Peyer's patch (tissue), 4 donors: ENCODE measurements at regions not wholly inside any gene's neighbourhood (a gene's known extent, or its start where the extent isn't known, plus 50 kb on each side); places are given as distances from the start of the nearest gene placed in this dataset.

Source experiments
- POLR2A ChIP-seq, 2 donors: fragments of 450-650 bp; IDR thresholded peaks; one replicate each; pipeline ENCODE4 v1.5.1; 2017; ENCODE audit warnings: antibody characterized with exemption in 2 of 2, mild to moderate bottlenecking in 2 of 2, moderate library complexity in 2 of 2
- TF ChIP-seq, protein P1 (sequence below), 6 experiments: fragments of 450-650 bp in 4 of 6; fragments of 200-600 bp in 2 of 6; sonication (generic) in 1 of 6; IDR thresholded peaks; one replicate each; pipeline ENCODE4 v1.5.1; 2017 to 2019; ENCODE audit warnings: antibody characterized with exemption in 6 of 6, mild to moderate bottlenecking in 3 of 6, moderate library complexity in 1 of 6

DNA sequence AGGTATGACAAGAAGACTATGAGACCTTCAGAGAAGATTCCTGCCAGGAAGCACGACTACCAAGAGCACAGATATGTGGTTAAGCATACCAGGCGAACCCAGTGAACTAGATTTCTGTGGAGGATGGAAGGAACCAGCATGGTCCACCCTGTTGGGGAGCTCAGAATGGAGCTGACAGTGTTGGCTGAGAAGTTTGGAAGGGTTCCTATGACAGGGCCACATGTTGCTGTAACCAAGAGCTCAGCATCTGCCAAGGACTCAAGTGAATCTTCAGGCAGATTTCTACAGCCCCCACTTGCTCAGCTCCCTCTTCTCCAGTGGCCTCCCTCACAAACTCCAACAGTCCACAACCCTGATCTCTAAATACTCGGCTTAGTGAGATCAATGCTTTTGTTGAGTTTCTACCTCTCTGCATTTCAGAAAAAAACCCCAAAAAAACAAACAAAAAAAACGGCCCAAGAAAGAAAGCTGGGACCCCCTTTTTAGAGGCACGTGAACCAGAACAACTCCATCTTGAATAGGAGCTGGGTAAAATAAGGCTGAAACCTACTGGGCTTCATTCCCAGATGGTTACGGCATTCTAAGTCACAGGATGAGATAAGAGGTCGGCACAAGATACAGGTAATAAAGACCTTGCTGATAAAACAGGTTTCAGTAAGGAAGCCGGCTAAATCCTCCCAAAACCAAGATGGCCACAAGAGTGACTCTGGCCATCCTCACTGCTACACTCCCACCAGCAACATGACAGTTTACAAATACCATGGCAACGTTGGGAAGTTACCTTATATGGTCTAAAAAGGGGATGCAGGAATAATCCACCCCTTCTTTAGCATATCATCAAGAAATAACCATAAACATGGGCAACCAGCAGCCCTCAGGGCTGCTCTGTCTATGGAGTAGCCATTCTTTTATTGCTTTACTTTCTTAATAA lies 691.1 kb downstream of the UQCRFS1 start:
- TF ChIP-seq, protein P1, sequence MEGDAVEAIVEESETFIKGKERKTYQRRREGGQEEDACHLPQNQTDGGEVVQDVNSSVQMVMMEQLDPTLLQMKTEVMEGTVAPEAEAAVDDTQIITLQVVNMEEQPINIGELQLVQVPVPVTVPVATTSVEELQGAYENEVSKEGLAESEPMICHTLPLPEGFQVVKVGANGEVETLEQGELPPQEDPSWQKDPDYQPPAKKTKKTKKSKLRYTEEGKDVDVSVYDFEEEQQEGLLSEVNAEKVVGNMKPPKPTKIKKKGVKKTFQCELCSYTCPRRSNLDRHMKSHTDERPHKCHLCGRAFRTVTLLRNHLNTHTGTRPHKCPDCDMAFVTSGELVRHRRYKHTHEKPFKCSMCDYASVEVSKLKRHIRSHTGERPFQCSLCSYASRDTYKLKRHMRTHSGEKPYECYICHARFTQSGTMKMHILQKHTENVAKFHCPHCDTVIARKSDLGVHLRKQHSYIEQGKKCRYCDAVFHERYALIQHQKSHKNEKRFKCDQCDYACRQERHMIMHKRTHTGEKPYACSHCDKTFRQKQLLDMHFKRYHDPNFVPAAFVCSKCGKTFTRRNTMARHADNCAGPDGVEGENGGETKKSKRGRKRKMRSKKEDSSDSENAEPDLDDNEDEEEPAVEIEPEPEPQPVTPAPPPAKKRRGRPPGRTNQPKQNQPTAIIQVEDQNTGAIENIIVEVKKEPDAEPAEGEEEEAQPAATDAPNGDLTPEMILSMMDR (IDR thresholded peaks at IDR 0.05), result no peak
- TF ChIP-seq POLR2A (IDR thresholded peaks at IDR 0.05), result no peak
